ENCODE measurements at regions not wholly inside any gene's neighbourhood (a gene's known extent, or its start where the extent isn't known, plus 50 kb on each side); places are given as distances from the start of the nearest gene placed in this dataset.

GRCh38 chr12:39011166-39011565, 105.8 kb upstream of the CPNE8 start:
- Mint-ChIP-seq H3K9me3 (no peaks in the 10 kb centered on the region), H3K4me1 (no peaks in the 10 kb centered on the region), H3K27me3 (ENCODE audit: low read depth) (no peaks in the 10 kb centered on the region), H3K36me3 (no peaks in the 10 kb centered on the region), H3K4me3 (no peak overlapping the region), H3K27ac (no peak overlapping the region)
- TF ChIP-seq CTCF (IDR thresholded peaks at IDR 0.05; ENCODE audit: unreplicated experiment) = no peak
- DNase-seq (ENCODE audit: low spot score in 2 of 2, unreplicated experiment in 2 of 2) = no peak

- H3K4me1 Mint-ChIP-seq = no peaks in the 10 kb centered on the region
- H3K27me3 Mint-ChIP-seq (ENCODE audit: low read depth) = no peaks in the 10 kb centered on the region
- TF ChIP-seq CTCF (IDR thresholded peaks at IDR 0.05; ENCODE audit: unreplicated experiment) = no peak
- no peak for DNase-seq (ENCODE audit: low spot score in 2 of 2, unreplicated experiment in 2 of 2)
- H3K4me3 Mint-ChIP-seq = no peak overlapping the region
- no peaks in the 10 kb centered on the region for H3K9me3 Mint-ChIP-seq
- no peaks in the 10 kb centered on the region for H3K36me3 Mint-ChIP-seq
- no peak overlapping the region for H3K27ac Mint-ChIP-seq
Observed at GRCh38 chr12:39010406-39010805, 105.0 kb upstream of the CPNE8 start.

GRCh38 chr12:39007619-39008018, 102.2 kb upstream of the CPNE8 start:
- Mint-ChIP-seq H3K9me3 (no peaks in the 10 kb centered on the region), H3K27ac (no peak overlapping the region), H3K36me3 (no peaks in the 10 kb centered on the region), H3K4me3 (no peak overlapping the region), H3K27me3 (ENCODE audit: low read depth) (peaks cover 8% of the 10 kb centered on the region), H3K4me1 (no peaks in the 10 kb centered on the region)
- no peak for DNase-seq (ENCODE audit: low spot score in 2 of 2, unreplicated experiment in 2 of 2)
- TF ChIP-seq CTCF (IDR thresholded peaks at IDR 0.05; ENCODE audit: unreplicated experiment) = no peak

GRCh38 chr12:39006286-39006685, 100.9 kb upstream of the CPNE8 start:
- DNase-seq (ENCODE audit: low spot score in 2 of 2, unreplicated experiment in 2 of 2) = no peak
- Mint-ChIP-seq H3K9me3 (no peaks in the 10 kb centered on the region), H3K36me3 (no peaks in the 10 kb centered on the region), H3K4me3 (no peak overlapping the region), H3K27me3 (ENCODE audit: low read depth) (peaks cover 10% of the 10 kb centered on the region), H3K27ac (no peak overlapping the region), H3K4me1 (no peaks in the 10 kb centered on the region)
- no peak for TF ChIP-seq CTCF (IDR thresholded peaks at IDR 0.05; ENCODE audit: unreplicated experiment)

- Mint-ChIP-seq H3K4me3 (no peak overlapping the region), H3K4me1 (no peaks in the 10 kb centered on the region), H3K27me3 (ENCODE audit: low read depth) (peaks cover 10% of the 10 kb centered on the region), H3K27ac (no peak overlapping the region), H3K36me3 (no peaks in the 10 kb centered on the region), H3K9me3 (no peaks in the 10 kb centered on the region)
- DNase-seq (ENCODE audit: low spot score in 2 of 2, unreplicated experiment in 2 of 2) = no peak
- no peak for TF ChIP-seq CTCF (IDR thresholded peaks at IDR 0.05; ENCODE audit: unreplicated experiment)
Observed at GRCh38 chr12:39005671-39006070, 100.3 kb upstream of the CPNE8 start.

GRCh38 chr12:39003541-39004155, 98.3 kb upstream of the CPNE8 start:
- H3K27me3 Mint-ChIP-seq (ENCODE audit: low read depth) = peaks cover 10% of the 10 kb centered on the region

More at GRCh38 chr12:39003541-39004155, 98.3 kb upstream of the CPNE8 start:
- H3K9me3 Mint-ChIP-seq = no peaks in the 10 kb centered on the region
- no peak for DNase-seq (ENCODE audit: low spot score in 2 of 2, unreplicated experiment in 2 of 2)
- no peak overlapping the region for H3K27ac Mint-ChIP-seq
- no peaks in the 10 kb centered on the region for H3K4me1 Mint-ChIP-seq
- no peak overlapping the region for H3K4me3 Mint-ChIP-seq
- no peaks in the 10 kb centered on the region for H3K36me3 Mint-ChIP-seq
- TF ChIP-seq CTCF (IDR thresholded peaks at IDR 0.05; ENCODE audit: unreplicated experiment) = no peak

Measured in mesothelial cell of epicardium (in vitro differentiated cells).